HG02870 (cell line): ENCODE measurements at regions not wholly inside any gene's neighbourhood (a gene's known extent, or its start where the extent isn't known, plus 50 kb on each side); places are given as distances from the start of the nearest gene placed in this dataset.
A peak's percentile ranks its signal among the peaks of the same experiment; 100 is the strongest.

Experiments
- ATAC-seq: cut with Tn5 transposase; IDR thresholded peaks from one replicate; pipeline ENCODE4 v1.9.1; 2021; ENCODE audit warnings: mild to moderate bottlenecking, moderate library complexity; ENCODE audit not compliant: unreplicated experiment

GRCh38 chr2:6326958-6327357 lies 538.7 kb downstream of the CMPK2 start:
- no peak for ATAC-seq

DNA sequence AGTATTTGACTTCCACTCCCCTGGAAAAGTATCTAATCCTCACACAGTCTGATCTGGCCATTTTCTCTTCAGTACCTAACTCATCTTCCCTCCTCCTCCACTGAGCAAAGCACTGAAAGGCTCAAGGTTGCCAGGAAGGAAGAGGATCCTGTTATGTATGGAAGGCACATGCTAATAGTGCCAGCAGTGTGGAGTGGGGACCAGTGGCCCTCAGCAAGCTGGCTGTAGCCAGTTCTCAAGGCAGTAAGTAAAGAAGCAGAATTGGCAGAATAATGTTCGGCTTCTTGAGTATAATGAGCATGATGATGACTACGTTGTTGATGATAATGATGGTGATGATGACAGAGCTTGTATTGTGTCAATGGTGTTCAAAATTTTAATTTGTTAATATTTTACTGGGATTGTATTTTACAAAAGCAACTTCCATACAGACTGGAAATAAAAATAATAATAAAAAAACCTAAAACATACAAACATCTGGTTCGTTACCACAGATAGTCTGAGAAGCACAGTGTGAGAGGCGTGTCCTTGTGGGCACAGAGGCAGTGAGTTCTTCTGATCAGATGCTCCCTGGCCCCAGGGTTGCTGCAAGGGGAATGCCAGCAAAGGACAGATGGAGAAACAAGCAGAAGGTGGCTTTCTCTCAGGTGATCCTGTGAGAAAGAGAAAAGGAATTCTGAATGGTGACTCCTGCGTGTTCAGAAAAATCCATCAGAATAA lies 528.8 kb downstream of the CMPK2 start:
- ATAC-seq = peak; percentile 44

- ATAC-seq = peak; percentile 83
Measured at GRCh38 chr2:6337472-6337820, 528.3 kb downstream of the CMPK2 start.

DNA sequence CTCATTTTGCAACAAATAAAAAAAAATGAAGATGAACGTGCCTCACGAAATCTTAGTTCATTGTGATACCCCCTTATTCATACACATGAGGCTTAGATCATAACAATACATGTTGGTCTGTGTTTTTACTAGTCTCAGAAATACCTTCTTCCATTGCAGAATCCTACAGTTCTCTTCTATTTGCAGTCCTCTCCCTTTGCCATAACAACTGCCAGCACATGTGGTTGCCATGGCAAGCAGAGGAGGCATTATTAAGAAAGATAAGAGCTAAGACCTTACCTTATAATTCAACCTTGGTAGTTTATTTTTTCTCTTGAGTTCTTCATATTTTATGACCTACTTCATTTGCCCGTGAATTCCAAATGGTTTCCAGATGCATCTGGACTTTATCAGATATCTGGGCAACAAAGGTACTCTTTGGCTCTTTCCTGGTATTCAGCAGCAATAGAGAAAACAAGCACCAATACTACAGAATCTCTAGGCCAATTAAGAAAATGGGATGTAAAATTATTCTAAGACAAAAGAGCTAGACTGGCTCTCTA lies 524.0 kb downstream of the CMPK2 start:
- ATAC-seq = no peak

DNA sequence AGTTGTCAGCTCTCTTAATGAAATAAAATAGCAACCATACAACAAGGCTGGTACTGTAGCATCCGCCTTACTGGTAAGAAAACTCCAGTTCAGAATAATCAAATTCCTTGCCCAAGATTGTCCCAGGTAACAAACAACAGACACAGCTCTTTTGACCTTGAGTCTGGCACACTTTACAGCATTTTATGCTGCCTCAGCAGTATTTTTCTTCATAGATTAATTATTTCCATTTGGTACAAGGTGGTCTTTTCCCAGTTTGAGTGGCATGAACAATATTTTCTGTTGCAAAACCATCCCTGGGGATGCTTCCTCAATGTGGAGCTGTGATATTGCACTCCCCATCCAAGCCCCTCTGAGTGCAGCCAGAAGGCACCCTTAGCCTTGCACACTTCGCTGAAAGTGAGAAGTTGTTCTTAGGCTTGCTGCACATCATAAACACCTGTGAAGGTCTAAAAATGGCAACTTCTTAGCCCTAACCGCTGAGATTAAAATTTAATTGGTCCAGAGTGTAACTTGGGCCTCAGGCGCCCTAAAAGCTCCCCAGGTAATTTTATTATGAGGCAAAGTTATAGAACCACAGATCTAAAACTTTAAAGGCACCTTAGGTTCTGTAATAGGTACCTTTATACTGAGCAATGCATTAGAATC lies 523.3 kb downstream of the CMPK2 start:
- ATAC-seq = no peak

- no peak for ATAC-seq
Measured at GRCh38 chr2:6343076-6343475, 522.6 kb downstream of the CMPK2 start.

GRCh38 chr2:6352247-6352646 lies 513.5 kb downstream of the CMPK2 start:
- peak; percentile 84 for ATAC-seq

- ATAC-seq = no peak
Measured at GRCh38 chr2:6352906-6353515, 512.7 kb downstream of the CMPK2 start.

- peak; percentile 58 for ATAC-seq
Measured at GRCh38 chr2:6353669-6354068, 512.0 kb downstream of the CMPK2 start.

GRCh38 chr2:6354546-6354945 lies 511.2 kb downstream of the CMPK2 start:
- ATAC-seq = no peak

DNA sequence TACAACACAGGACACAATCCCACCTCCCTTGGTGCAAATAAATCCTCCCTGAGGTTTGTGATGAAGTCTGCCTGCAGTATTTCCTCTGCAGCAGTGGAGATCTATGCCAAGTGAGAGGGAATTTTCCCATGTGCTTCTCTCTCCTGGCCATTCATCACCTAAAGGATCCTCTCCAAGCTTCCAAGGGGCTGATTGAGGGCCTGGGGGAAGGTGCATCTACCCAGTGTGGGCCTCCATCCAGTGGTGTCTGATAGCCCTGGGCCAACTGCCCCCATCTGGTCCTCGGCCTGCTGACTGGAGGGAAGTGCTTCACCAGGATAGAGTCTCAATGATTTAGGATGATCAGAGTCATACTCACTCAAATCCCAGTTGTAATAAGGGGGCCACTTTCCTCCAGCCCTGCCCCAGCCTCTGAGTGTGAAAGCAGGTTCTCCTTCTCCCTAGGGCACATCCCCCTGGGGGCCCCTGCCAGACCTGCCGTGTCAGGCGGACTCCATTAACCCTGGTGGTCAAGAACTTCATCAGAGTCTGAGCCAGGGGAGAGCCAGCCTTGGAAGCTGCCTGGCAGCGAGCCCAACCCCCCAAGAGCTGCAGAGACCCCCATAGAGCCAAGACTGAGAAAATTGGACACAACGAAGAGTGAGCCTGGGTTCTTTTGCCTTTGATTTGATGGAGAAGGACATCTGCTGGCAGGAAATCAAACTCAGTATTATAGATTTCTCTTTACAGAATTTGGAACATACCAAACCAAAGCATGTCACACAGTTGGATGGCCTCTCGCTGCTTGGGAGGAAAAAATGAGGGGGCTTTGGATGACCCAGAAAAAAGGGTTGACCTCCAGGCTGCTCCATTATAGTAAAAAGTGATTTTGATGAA lies 509.6 kb downstream of the CMPK2 start:
- no peak for ATAC-seq

DNA sequence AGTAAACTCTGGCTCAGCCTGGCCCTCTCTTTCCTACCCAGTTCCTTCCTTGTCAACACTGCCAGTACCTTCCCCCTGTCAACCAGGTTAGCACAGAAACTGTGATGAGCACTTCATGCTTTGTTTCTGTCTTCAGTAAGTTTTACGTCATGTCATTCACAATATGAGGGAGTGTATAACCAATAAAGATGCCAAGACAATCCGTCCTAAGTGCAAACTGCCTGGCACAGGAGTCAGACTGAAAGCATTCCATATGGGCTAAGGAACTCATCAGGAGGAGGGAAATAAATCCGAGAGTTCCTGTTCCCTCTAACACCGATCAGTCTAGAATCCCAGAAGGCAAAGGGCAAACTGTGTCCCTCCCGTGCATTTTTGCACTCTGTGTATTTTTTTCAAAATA lies 507.2 kb downstream of the CMPK2 start:
- no peak for ATAC-seq

- ATAC-seq = no peak
Measured at GRCh38 chr2:6358985-6359384, 506.7 kb downstream of the CMPK2 start.

DNA sequence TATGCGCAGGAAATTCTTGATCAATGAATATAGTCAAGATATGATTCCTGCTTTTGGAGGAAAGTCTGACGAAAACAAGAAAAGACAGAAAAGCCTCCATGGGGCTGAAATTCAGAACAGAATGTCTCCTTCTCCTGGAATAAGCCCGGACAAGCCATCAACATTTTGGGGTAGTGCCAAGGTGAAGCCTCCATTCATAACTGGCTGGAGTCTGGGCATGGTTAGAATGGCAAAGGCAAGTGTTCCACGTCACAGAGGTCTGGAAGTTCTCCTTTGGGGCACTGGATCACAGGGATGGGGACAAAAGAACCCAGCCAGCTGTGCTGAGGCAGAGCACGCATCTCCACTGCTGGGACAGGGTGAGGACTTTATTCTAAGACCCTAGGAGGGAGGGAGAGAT lies 505.7 kb downstream of the CMPK2 start:
- no peak for ATAC-seq

- ATAC-seq = no peak
Measured at GRCh38 chr2:6362671-6363450, 502.8 kb downstream of the CMPK2 start.

GRCh38 chr2:6368281-6368680 lies 497.4 kb downstream of the CMPK2 start:
- ATAC-seq = no peak

GRCh38 chr2:6369266-6369665 lies 496.4 kb downstream of the CMPK2 start:
- ATAC-seq = no peak

GRCh38 chr2:6370753-6371551 lies 494.8 kb downstream of the CMPK2 start:
- no peak for ATAC-seq

- ATAC-seq = no peak
Measured at GRCh38 chr2:6372317-6372901, 493.3 kb downstream of the CMPK2 start.
